Kidney tubule cell (primary cell): ENCODE measurements at regions not wholly inside any gene's neighbourhood (a gene's known extent, or its start where the extent isn't known, plus 50 kb on each side); places are given as distances from the start of the nearest gene placed in this dataset.

Experiments
- DNase-seq: peaks from one replicate; pipeline ENCODE4 v3.0.0-alpha.2; 2018; ENCODE audit warnings: low spot score

GRCh38 chr17:56739376-56739775 is 94.3 kb downstream of the C17orf67 start:
- DNase-seq, result no peak

- no peak for DNase-seq
Observed at GRCh38 chr17:56739776-56740175, 93.9 kb downstream of the C17orf67 start.

GRCh38 chr17:56740481-56740880 is 93.2 kb downstream of the C17orf67 start:
- no peak for DNase-seq
